ENCODE measurements at regions not wholly inside any gene's neighbourhood (a gene's known extent, or its start where the extent isn't known, plus 50 kb on each side); places are given as distances from the start of the nearest gene placed in this dataset.
"Not testable (repeated sequence)": the region's sequence is repeated elsewhere in the genome, so short reads cannot be mapped to it uniquely, and the experiment has no call there.

DNA sequence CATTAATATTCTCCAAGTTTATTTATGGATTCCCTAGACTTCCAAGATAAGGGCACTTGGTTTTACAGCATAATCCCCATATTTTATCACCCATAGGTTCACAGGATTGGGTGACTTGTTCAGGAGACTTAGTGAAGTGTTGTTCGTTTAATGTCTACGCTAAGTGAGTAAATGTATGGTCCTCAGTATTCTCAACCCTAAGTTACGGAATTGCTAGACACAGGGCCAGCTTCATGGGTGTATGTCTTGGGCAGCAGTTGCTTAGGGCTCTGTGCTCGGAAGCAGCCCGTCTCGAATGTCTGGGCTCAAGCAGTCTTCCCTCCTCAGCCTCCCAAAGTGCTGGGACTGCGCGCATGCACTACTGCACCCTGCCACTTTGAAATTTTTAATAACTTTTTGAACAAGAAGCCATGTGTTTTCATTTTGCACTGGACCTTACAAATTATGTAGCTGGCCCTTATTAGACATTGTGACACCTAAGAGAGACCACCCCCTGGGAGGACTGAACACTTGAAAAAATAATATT, 91.5 kb upstream of the ZNF217 start:
- no peak for DNase-seq

DNA sequence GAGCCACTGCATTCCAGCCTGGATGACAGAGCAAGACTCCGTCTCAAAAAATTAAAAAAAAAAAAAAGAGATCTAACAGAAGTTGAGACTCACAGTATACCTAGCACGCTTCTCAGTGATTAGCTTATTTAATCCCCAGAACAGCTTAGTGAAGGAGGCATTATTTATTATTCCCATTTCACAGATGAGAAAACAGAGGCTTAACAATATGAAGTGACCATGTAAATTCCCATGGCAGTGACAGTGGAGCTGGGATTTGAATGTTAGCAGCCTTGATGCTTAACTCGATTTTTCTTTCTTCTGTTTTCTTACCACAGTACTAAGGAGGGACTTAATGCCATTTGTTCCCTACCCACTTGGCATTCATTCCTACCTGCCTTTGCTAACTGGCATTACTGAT, 89.9 kb upstream of the ZNF217 start:
- DNase-seq, result no peak

DNA sequence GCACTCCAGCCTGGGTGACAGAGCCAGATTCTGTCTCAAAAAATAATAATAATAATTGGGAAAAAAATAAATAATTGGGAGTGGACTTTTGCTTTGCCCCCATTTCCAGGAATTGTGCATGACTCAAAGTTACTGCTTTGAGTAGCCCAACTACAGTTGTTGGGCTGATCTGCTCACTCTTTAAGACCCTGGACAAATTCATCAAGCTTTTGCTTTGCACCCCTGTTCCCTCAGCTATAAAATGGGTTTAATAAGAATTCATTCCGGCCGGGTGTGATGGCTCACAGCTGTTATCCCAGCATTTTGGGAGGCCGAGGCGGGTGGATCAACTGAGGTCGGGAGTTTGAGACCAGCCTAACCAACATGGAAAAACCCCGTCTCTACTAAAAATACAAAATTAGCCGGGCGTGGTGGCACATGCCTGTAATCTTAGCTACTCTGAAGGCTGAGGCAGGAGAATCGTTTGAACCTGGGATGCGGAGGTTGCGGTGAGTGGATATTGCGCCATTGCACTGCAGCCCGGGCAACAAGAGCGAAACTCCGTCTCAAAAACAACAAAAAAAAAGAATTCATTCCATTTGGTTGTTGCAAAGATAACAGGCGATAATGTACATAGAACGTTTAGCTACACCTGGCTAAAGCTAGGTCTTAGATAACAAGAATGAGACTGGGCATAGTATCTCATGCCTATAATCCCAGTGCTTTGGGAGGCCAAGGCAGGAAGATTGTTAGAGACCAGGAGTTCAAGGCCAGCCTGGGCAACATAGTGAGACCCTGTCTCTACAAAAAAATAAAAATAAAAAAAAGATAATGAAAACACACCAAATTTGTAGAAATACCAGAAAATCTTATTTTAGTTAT, 87.9 kb upstream of the ZNF217 start:
- DNase-seq, result no peak

DNA sequence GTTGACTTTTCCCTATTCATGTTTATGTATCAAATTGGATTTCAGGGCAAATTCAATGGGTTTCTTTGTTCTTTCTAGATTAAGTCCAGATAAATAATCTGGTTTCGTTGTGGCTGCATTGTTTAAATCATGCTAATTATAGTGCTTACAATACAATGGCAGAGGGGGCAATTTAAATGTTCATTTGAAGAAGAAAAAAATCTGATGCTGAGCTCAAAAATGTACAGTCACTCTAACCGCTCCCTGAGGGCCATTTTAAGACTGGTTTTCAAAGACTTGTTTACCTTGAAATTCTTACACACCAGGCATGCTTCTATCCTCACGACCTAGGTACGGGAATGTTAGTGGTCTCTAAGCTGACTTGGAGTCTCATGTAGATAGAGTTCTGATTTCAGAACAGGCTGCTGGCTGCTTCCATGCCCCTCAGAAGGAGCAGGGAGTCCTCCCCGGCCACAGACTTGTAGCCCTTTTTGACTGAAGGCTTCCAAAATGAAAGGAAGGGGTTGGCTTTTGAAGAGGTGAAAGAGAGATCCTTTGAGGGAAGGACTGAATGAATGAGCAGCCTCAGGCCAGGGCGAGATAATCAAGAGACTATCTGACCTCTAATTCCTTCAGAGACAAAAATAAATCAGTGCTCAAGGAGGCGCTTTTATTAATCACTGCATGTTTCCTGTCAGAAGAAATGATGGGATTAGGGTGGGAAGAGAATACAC, 86.1 kb upstream of the ZNF217 start:
- DNase-seq, result no peak

DNA sequence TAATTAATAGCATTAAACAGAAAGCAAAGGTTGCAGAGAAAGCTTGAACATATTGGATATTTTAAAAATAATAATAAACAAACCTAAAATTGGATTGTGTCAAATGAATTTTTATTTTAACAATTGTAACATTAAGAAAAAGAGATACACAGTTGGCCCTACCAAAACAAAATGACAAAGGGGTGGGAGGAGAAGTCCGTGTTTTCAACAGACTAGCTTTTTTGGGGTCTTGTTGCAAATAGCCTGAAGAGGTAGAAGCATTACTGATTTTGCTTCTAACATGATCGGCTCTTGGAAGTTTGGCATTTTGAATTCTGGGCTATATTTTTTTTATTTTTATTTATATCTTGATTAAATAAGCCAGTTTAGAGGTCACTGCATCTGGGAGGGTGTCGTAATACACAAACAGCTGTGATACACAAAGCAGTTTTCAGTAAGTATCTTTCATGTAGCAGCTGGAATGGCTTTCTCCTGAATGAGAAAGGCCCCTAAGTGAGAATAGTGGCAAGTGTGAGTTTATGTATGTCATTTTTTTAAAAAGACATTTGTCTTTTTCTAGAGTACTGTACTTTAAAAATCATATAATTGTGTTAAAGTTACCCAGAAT, 85.5 kb upstream of the ZNF217 start:
- no peak for DNase-seq

DNA sequence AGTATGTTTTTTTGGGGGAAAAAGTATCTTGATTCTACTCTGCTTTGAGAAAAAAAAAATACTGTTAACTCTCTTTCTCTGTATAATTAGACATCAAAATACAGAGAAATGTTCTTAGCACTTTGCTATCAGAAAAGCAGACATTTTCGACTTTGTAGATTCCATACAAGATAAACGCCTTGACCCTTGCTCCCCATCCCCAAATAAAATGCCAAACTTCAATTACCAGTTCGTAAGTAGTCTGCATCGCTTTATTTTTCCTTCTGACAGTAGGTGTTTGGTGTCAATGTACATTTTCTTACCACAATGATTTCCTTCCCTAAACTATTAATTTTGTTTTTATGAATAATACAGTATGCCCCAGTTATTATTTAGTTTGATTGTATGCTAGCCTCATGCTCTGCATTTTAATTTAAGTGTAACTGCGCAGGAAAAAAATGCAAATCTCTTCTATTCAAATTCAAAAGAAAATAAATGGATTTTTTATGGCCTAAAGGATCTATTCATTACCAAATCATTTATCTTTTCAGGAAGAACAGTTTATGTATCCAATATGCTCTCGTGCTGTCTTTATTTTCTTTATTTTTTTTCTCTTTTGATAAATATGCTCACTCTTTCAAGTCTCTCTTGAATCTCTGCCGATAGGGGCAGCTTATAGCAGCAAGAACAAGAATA, 84.8 kb upstream of the ZNF217 start:
- no peak for DNase-seq

DNA sequence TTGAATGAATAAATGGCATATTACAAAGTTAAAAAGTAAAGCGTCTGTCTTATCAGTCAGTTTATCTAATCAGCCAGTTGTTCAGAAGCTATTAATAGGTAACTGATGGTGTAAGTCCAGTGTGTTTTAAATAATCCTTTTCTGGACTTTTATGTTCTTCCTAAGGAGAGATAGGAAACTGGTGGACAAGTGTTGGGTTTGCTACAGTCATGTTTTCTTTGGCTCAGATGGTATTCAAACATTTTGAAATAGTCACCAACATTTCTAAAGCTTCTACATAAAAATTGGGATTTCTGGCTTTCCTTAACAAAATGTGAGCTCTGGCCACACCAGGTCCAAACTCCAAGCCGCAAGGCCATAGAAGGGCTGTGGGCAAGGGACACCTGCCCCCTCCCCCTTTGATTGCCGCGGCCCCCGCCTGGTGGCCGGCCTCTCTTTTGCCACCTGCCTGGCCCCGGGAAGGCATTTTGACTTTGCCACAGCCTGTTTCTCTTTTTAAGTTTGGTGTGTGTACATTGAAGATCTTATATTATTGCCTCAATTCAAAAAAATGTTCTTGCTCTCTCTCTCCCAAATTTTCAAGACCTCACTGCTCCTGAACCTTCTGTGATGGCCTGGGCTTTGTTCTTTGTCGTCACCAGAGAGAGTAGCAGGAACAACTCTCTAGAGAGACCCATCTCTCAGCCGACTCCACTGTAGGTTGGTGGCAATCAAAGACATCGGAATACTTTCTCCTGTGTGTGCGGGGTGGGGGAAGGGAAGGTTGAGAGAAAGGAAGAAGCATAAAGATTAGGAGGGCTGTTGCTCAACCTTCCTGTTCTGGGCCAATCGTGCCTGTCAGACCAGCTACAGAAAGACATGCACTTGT, 84.0 kb upstream of the ZNF217 start:
- peak; percentile 85 to 86 for DNase-seq

DNA sequence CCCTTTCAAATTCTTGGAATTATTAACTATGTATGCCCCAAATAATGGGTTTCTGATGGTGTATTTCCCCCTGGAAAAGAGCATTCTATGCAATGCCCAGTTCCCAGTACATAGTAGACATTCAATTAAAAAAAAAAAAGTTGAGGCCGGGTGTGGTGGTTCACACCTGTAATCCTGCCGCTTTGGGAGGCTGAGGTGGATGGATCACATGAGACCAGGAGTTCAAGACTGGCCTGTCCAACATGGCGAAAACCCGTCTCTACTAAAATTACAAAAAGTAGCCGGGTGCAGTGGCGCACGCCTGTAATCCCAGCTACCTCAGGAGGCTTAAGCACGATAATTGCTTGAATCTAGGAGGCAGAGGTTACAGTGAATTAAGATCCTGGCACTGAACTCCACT, 83.3 kb upstream of the ZNF217 start:
- DNase-seq, result no peak

DNA sequence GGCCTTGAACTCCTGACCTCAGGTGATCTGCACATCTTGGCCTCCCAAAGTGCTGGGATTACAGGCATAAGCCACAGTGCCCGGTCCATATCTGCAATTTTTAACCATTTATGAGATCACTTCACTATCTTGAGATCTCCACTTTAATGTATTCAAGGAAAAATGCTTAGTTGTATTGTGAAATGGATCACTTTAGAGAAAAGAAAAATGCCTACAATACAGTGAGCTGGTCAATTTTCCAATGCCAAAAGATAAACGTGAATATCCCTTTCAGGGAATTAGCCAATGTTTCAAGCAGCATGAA, 82.8 kb upstream of the ZNF217 start:
- no peak for DNase-seq

DNA sequence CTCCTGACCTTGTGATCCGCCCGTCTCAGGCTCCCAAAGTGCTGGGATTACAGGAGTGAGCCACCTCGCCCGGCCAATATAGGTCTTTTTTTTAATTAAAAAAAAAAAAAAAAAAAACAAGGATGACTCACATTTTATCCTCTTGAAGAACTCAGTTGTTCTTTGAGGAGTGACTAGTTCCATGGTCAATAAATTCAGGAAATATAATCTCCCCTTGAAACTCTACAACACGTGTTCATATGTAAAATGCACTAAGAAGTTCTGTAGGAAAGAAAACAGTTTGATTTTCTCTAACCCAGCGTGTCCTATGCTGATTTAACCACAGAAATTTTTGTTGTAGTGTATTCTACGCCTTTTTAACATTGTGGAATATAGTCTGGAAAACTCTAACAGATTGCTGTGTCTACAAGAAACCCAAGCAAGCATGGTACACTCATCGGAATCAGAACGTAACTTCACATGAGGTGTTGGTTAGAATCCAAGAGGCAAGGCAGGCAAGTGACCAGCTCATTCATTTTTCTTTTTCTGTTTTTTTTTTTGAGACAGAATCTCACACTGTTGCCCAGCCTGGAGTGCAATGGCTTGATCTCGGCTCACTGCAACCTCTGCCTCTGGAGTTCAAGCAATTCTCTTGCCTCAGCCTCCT, 79.0 kb upstream of the ZNF217 start:
- no peak for DNase-seq

DNA sequence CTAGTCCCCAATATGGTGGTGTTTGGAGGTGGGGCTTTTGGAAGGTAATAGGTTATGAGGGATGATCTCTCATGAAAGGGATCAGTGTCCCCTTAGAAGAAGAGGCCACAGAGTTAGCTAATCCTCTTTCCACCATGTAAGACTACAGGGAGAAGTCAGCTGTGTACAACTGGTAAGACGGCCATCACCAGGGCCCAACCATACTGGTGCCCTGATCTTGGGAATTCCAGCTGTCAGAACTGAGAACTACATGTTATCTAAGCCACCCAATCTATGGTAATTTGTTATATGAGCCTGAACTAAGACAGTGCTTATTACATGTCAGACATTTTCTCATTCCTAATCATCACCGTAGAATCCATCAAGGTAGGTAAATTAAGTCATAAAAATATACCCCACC, 77.7 kb upstream of the ZNF217 start:
- no peak for DNase-seq

DNA sequence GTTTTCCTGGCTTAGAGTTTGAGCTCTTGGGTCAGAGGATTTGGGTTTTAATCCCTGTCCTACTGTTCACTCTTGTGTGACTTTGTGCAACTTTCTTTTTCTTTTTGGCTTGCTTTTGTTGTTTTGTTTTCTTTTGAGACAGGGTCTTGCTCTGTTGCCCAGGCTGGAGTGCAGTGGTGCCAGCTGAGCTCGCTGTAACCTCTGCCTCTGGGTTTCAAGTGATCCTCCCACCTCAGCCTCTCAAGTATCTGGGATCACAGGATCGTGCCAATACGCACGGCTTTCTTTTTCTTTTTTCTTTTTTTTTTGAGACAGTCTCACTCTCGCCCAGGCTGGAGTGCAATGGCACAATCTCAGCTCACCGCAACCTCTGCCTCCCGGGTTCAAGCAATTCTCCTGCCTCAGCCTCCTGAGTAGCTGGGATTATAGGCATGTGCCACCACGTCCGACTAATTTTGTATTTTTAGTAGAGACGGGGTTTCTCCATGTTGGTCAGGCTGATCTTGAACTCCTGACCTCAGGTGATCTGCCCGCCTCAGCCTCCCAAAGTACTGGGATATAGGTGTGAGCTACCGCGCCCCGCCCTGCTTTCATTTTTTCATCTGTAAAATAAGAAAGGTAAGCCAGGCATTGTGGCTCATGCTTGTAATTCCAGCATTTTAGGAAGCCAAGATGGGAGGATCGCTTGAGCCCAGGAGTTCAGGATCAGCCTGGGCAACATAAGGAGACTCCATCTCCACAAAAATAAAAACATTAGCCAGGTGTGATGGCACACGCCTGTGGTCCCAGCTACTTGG, 76.1 kb upstream of the ZNF217 start:
- not testable (repeated sequence) for DNase-seq

DNA sequence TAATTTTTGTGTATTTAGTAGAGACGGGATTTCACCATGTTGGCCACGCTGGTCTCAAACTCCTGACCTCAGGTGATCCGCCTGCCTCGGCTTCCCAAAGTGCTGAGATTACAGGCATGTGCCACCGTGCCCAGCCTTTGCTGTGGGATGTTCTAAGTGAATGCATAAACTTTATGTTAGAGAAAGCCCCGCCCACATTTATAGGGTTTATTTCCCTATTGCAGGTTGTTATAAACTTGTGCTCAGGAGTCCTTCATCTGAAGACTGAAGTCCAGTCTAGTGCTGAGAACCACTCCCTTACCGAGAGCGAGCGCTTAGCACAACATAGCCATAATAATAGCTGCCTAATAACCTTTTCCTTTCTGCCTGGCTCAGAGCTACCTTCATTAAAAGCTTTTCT, 75.4 kb upstream of the ZNF217 start:
- DNase-seq, result no peak

DNA sequence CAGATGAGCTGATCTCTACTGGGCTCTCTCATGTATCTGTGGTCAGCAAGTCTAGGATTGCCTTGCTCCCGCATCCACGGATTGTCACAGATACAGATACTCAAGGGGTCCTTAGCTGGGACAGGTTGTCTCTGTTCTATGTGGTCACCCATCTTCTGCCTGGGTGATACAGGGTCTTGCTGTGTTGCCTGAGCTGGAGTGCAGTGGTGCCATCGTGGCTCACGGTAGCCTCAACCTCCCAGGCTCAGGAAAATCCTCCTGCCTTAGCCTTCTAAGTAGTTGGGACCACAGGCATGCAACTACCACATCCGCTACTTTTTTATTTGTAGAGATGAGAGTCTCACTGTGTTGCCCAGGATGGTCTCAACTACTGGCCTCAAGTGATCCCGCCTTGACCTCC, 72.5 kb upstream of the ZNF217 start:
- no peak for DNase-seq

DNA sequence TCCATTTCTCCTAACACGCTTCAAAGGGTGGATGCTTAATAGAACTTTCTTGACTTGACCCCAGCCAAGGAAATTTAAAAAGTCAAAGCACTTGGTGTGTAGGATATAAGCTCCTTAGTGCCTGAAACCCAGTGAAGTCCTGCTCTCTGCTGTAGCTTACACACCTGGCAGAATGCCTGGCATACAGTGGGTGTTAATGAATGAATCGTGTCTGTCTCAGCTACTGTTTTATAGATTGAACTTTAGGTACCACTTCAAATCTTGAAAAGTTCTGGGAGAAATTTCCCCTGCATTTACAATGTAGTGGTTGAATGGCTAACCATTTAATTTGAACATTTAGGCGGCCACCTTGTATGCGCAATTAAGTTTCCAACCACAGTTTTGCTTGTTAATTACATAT, 70.5 kb upstream of the ZNF217 start:
- no peak for DNase-seq

DNA sequence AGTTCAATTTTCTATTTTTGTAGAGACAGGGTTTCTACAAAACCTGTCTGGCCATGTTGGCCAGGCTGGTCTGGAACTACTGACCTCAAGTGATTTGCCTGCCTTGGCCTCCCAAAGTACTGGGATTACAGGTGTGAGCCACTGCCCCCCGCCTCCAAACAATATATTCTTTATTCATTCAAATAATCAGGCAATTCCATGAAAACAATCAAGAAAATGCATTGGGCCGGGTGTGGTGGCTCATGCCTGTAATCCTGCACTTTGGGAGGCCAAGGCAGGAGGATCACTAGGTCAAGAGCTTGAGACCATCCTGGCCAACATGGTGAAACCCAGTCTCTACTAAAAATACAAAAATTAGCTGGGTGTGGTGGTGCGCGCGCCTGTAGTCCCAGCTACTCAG, 69.9 kb upstream of the ZNF217 start:
- not testable (repeated sequence) for DNase-seq

DNA sequence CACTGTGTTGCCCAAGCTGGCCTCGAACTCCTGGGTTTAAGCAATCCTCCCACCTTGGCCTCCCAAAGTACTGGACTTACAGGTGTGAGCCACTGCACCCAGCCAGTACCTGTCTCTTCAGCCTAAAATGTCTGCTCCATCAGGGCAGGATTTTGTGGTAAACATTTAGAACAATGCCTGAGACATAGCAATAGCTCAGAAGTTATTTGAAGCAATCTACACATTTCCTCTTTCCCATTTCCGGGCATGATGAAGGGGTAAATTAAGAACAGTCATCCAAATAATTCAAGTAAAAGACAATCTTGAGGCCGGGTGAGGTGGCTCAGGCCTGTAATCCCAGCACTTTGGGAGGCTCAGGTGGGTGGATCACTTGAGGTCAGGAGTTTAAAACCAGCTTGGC, 69.0 kb upstream of the ZNF217 start:
- DNase-seq, result no peak

DNA sequence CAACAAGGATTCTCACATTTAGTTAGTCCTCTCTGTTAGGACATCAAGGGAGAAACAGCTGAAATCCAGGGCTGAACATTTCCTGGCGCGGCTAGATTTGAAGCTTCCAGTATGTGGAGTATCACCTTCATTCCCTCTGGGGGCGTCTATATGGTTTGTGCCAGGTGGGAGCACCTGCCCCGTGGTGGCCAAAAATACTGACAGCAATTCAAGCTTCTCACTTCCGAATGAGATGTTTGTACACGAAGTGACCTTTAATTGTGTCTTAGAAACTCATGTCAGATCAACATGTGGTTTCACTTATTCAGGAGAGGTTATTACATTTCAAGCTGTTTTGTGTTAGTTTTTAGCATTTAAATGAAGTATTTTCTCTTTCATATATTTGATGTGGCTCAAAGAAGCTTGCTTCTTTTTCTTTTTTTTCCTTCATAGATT, 67.3 kb upstream of the ZNF217 start:
- no peak for DNase-seq

DNA sequence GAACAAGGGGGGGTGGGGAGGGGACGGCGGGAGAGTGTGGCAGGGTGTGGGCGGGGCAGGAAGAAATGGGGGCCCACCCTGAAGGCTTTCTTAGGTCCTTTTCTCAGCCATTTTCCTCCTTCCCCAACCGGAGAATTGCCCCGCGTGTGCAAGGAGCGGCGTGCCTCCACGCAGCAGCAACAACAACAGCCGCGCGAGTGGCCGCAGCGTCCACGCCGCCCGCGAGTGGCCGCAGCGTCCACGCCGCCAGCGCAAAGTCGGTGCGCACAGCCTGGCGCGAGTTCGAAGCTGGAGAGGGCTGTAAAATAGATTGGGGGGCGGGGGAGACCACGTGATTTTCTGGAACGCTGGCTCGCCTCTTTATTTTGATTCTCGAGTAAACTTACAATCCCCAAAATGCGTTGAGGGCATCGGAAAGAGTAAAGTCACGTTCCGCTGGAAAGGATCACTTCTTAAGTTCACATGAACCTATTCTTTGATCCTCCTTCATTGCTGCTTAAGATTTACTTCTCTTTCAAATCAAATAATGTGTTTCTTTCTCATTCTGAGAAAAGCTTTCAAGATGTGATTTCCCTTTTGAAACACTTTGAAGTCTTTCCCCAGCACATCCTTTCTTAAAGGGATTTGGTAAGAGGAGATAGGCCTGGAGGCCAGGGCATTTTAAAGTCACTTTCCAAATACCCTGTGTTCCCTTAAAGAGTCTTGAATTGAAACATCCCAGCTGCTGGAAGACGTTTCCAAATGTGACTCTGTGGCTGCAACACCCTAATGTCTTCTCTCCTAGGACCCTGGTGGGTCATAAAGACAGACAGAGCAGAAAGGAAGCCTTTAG, 66.7 kb upstream of the ZNF217 start:
- no peak for DNase-seq

DNA sequence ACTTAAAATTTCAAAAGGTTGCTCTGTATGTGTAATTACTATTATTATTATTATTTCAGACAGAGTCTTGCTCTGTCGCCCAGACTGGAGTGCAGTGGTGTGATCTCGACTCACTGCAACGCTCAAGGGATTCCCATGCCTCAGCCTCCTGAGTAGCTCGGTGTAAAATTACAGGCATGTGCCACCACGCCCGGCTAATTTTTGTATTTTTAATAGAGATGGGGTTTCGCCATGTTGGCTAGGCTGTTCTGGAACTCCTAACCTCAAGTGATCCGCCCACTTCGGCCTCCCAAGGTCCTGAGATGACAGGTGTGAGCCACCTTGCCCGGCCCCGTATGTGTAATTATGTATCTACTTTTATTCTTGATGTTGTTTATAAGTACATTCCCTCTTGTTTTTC, 65.3 kb upstream of the ZNF217 start:
- DNase-seq, result no peak
